ENCODE measurements at regions not wholly inside any gene's neighbourhood (a gene's known extent, or its start where the extent isn't known, plus 50 kb on each side); places are given as distances from the start of the nearest gene placed in this dataset.

GRCh38 chr21:25506261-25506660 is 101.0 kb downstream of the MRPL39 start (continued):
- TF ChIP-seq SIRT6 (IDR thresholded peaks at IDR 0.05; ENCODE audit: low read length), result no peak

DNA sequence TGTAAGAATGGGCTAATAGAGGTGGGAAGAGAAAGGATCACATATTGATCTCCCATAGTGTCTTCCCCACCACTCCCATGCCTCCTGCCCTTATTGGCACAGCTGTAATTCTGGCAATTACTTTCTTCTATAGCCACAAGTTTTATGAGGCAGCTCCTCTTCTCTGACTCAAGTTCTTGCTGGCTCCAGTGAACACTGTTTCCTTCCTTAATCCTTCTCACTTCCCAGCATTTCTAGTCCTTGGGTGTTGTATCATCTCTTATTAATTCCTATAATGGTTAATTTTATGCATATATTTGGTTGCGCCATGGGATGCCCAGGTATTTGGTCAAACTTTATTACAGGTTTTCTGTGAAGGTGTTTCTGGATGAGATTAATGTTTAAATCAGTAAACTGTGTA is 103.3 kb downstream of the MRPL39 start:
- no peak for FAIRE-seq

More for the DNA sequence above, 103.3 kb downstream of the MRPL39 start:
- H4K91ac ChIP-seq (replicated peaks; ENCODE audit: insufficient read length, low read length), result no peak overlapping the region
- no peaks in the 10 kb centered on the region for H3K4me1 ChIP-seq (replicated peaks in 1 of 4; ENCODE audit: control insufficient read depth in 3 of 4, insufficient read depth in 4 of 4, low read length in 3 of 4)
- no peaks in the 10 kb centered on the region for H3K27me3 ChIP-seq (replicated peaks in 1 of 4; ENCODE audit: control insufficient read depth in 3 of 4, extremely low read depth in 1 of 4, insufficient read depth in 3 of 4, low read length in 3 of 4)
- no peak overlapping the region for H3K4me3 ChIP-seq (ENCODE audit: extremely low read depth in 1 of 4, insufficient read depth in 2 of 4, low read depth in 3 of 4, low read length in 4 of 4)
- no peak overlapping the region for H4K5ac ChIP-seq (ENCODE audit: insufficient read length, low read depth, low read length)
- H3K56ac ChIP-seq (replicated peaks; ENCODE audit: insufficient read length, low read depth, low read length), result no peak overlapping the region
- DNase-seq (ENCODE audit: low read depth in 1 of 2, low spot score in 2 of 2), result no peak
- H3K36me3 ChIP-seq (ENCODE audit: control insufficient read depth in 2 of 4, insufficient read depth in 4 of 4, low read length in 3 of 4), result no peaks in the 10 kb centered on the region
- TF ChIP-seq CHD1 (IDR thresholded peaks at IDR 0.05; ENCODE audit: low read depth, low read length) (no peak), TEAD4 (IDR thresholded peaks at IDR 0.05; ENCODE audit: low read depth, low read length) (no peak), JUND (IDR thresholded peaks at IDR 0.05; ENCODE audit: low read length) (no peak), KDM4A (IDR thresholded peaks at IDR 0.05; ENCODE audit: low read depth, low read length, severe bottlenecking) (no peak), TAF7 (optimal IDR thresholded peaks at IDR 0.05; ENCODE audit: borderline replicate concordance, low read depth, low read length) (no peak)
- ChIA-PET CTCF (ENCODE audit: partially characterized antibody) (interaction anchor here (1.0 kb wide), 1 partner anchor 43 kb away, joined by 3 read pairs; no protein-coding TSS in a partner anchor), POLR2A (ENCODE audit: partially characterized antibody) (no interaction called here)
- no peak overlapping the region for H2BK5ac ChIP-seq (ENCODE audit: low read depth, low read length)
- no peak overlapping the region for H2BK120ac ChIP-seq (replicated peaks; ENCODE audit: low read depth, low read length)
- no peaks in the 10 kb centered on the region for H3K23me2 ChIP-seq (ENCODE audit: low read depth, low read length)
- H3K4ac ChIP-seq (replicated peaks; ENCODE audit: insufficient read length, low read depth, low read length), result no peak overlapping the region
- H4K8ac ChIP-seq (ENCODE audit: extremely low read depth, insufficient read depth, low read length), result no peak overlapping the region
- no peak overlapping the region for H2AK5ac ChIP-seq (ENCODE audit: low read depth, low read length)
- 100% methylated on average over 1 of the region's 1 CpG; no CpG with 5 or more reads in 1 of the 2 experiments for WGBS, 2 experiments (ENCODE audit: extremely low coverage in 1 of 2, insufficient coverage in 1 of 2, insufficient read length in 1 of 2, insufficient replicate concordance in 2 of 2, low coverage in 1 of 2, low lambda C conversion rate in 2 of 2, missing lambda C conversion rate in 1 of 2)
- H3K4me2 ChIP-seq (ENCODE audit: insufficient read depth in 1 of 2, low read depth in 2 of 2, low read length in 2 of 2), result no peak overlapping the region
- H4K20me1 ChIP-seq (replicated peaks in 1 of 2; ENCODE audit: control insufficient read depth in 1 of 2, insufficient read depth in 2 of 2, low read length in 2 of 2), result no peaks in the 10 kb centered on the region
- no peak overlapping the region for H3K23ac ChIP-seq (ENCODE audit: insufficient read length)
- H3K18ac ChIP-seq (ENCODE audit: extremely low read depth, low read length), result no peak overlapping the region
- no peak overlapping the region for H2BK12ac ChIP-seq (ENCODE audit: low read depth, low read length)
- H3K14ac ChIP-seq (ENCODE audit: insufficient read length), result no peak overlapping the region
- no peaks in the 10 kb centered on the region for H3K79me1 ChIP-seq (ENCODE audit: low read depth, low read length)
- no peaks in the 10 kb centered on the region for H3K9me3 ChIP-seq (ENCODE audit: insufficient read depth in 2 of 2, low read depth in 1 of 2, low read length in 1 of 2)
- no peak overlapping the region for H3K27ac ChIP-seq (ENCODE audit: low read depth, low read length)
- H2BK20ac ChIP-seq (ENCODE audit: low read length), result no peak overlapping the region
- no peak overlapping the region for H3K9ac ChIP-seq (replicated peaks in 1 of 4; ENCODE audit: extremely low read depth in 1 of 4, low read depth in 3 of 4, low read length in 3 of 4)
- no peak overlapping the region for H2BK15ac ChIP-seq (ENCODE audit: low read length)
- no peak overlapping the region for H2AFZ ChIP-seq (ENCODE audit: low read length)
- H3K79me2 ChIP-seq (ENCODE audit: control insufficient read depth in 1 of 2, insufficient read depth in 2 of 2, low read length in 2 of 2), result no peaks in the 10 kb centered on the region
